GM19025 (cell line): ENCODE measurements at regions not wholly inside any gene's neighbourhood (a gene's known extent, or its start where the extent isn't known, plus 50 kb on each side); places are given as distances from the start of the nearest gene placed in this dataset.

Experiments used
- ATAC-seq: cut with Tn5 transposase; IDR thresholded peaks from one replicate; pipeline ENCODE4 v1.9.1; 2021; ENCODE audit warnings: mild to moderate bottlenecking, low read depth, moderate library complexity; ENCODE audit not compliant: unreplicated experiment

- no peak for ATAC-seq
These were observed 53.6 kb upstream of the LYVE1 start for GRCh38 chr11:10622108-10622507.

GRCh38 chr11:10619131-10619680 is 50.7 kb upstream of the LYVE1 start:
- no peak for ATAC-seq

GRCh38 chr11:10618490-10618889 is 50.0 kb upstream of the LYVE1 start:
- no peak for ATAC-seq
